ENCODE measurements at regions not wholly inside any gene's neighbourhood (a gene's known extent, or its start where the extent isn't known, plus 50 kb on each side); places are given as distances from the start of the nearest gene placed in this dataset.

DNA sequence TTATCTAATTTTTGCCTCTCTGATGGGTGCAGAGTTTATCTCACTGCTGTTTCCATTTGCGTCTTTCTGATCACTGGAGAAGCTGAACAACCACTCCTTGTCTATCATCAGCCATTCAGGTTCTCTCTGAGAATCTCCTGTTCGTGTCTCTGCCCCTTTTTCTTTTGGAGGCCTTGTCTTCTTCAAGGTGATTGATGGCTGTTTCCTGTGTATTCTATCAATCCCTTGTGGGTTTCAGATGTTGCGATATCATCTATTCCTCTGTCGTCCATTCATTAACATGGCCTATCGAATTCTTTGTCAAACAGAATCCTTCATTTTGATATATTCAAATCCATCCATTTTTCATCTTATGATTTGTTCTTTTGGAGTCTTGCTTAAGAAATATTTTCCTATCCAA lies 100.3 kb downstream of the FAM53A start:
- BruUV-seq (replicated peaks), result no TSS peak
- POLR2A ChIA-PET, result no interaction called here
- dilution Hi-C loops (cut with MboI; ENCODE audit: extremely low pct_ligation_motif_present, low sequenced_read_pairs), result no loop called here
- Histone ChIP-seq H4K20me1 (replicated peaks; ENCODE audit: control insufficient read depth, extremely low read depth, insufficient read depth, low read length) (no peaks in the 10 kb centered on the region), H3K27ac (ENCODE audit: insufficient read depth, low read depth, low read length) (no peak overlapping the region), H3K4me1 (ENCODE audit: control insufficient read depth, extremely low read depth, insufficient read depth, low read length) (peaks cover 5% of the 10 kb centered on the region), H3K79me2 (ENCODE audit: control insufficient read depth, insufficient read depth, low read length) (no peaks in the 10 kb centered on the region), H3K4me3 (replicated peaks in 1 of 3; ENCODE audit: insufficient read depth in 1 of 3, low read depth in 1 of 3, low read length in 3 of 3) (no peak overlapping the region), H3K9me1 (replicated peaks; ENCODE audit: control insufficient read depth, extremely low read depth, insufficient read depth, low read length) (no peaks in the 10 kb centered on the region), H3K27me3 (ENCODE audit: control insufficient read depth in 2 of 2, insufficient read depth in 2 of 2, low read length in 2 of 2) (no peaks in the 10 kb centered on the region), H3K4me2 (ENCODE audit: insufficient read depth, low read length) (no peak overlapping the region), H3K9ac (replicated peaks; ENCODE audit: extremely low read depth, insufficient read depth, low read length) (no peak overlapping the region), H3K9me3 (replicated peaks; ENCODE audit: control insufficient read depth, insufficient read depth, low read length) (no peaks in the 10 kb centered on the region), H2AFZ (ENCODE audit: low read depth, low read length) (no peak overlapping the region), H3K36me3 (ENCODE audit: control insufficient read depth in 2 of 2, extremely low read depth in 1 of 2, insufficient read depth in 2 of 2, low read length in 2 of 2) (no peaks in the 10 kb centered on the region)
- CTCF ChIA-PET, result no interaction called here
- TF ChIP-seq POLR2A (IDR thresholded peaks at IDR 0.05; ENCODE audit: low read depth, low read length) (no peak), GATA2 (IDR thresholded peaks at IDR 0.05; ENCODE audit: insufficient read depth, insufficient read length, low read depth, low read length) (no peak), JUN (IDR thresholded peaks at IDR 0.05; ENCODE audit: borderline replicate concordance, insufficient read depth, insufficient read length, low read depth) (no peak), EZH2 (IDR thresholded peaks at IDR 0.05; ENCODE audit: borderline replicate concordance, low read depth, low read length, severe bottlenecking) (no peak), FOS (IDR thresholded peaks at IDR 0.05; ENCODE audit: borderline replicate concordance, insufficient read depth, low read length) (no peak), CTCF (IDR thresholded peaks at IDR 0.05; ENCODE audit: extremely low read depth in 1 of 2, insufficient read depth in 1 of 2, low read depth in 1 of 2, low read length in 2 of 2) (no peak)
- DNase-seq (ENCODE audit: low read depth, low spot score), result no peak
- intact Hi-C loops (cut with micrococcal nuclease), result no loop called here
- FAIRE-seq, result no peak

Measured in endothelial cell of umbilical vein (primary cell).